ENCODE measurements at regions not wholly inside any gene's neighbourhood (a gene's known extent, or its start where the extent isn't known, plus 50 kb on each side); places are given as distances from the start of the nearest gene placed in this dataset.
"Not testable (repeated sequence)": the region's sequence is repeated elsewhere in the genome, so short reads cannot be mapped to it uniquely, and the experiment has no call there.

DNA sequence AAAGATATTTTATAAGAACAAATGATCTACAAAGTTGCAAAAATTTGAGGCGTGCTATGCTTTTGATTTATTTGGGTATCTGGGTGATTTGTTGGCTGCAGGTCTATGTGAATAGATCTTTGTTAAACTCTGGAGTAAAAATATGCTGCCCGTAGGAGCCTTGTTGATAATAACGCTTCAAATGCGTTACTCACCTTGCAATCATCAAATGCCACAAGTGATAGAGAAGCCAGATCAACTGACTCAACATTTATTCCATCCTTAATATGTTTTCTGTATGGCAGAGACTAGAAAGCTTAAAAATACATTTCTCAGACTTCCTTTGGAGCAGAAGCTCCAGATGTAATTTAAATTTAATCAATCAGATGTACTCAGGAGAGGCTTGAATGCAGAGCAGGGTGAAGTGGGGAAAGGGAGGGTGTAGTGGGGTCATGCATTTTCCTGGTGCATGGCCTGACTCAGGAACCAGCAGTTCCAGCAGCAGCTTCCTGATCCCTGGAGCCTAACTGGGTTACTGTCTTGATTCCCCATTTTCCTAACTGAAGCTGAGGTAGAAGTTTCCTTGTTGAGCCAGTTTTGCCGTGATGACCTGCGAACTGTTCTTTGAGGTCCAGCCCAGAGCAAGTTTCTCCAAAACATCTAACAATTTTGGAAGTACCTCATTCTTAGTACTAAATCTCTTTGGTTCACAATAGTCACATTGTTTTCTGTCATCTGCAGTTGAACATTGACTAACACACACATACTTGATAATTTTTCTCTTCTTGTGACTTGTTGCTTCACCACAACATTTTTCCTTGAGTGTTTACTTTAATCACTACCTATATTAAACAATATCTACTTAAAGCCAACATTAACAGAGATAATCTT, 284.7 kb upstream of the CWC22 start:
- DNase-seq (ENCODE audit: low read depth): peak; percentile 60

GRCh38 chr2:180291060-180291459, 284.0 kb upstream of the CWC22 start:
- DNase-seq (ENCODE audit: low read depth): peak; percentile 57

GRCh38 chr2:180289627-180290026, 282.5 kb upstream of the CWC22 start:
- no peak for DNase-seq (ENCODE audit: low read depth)

DNA sequence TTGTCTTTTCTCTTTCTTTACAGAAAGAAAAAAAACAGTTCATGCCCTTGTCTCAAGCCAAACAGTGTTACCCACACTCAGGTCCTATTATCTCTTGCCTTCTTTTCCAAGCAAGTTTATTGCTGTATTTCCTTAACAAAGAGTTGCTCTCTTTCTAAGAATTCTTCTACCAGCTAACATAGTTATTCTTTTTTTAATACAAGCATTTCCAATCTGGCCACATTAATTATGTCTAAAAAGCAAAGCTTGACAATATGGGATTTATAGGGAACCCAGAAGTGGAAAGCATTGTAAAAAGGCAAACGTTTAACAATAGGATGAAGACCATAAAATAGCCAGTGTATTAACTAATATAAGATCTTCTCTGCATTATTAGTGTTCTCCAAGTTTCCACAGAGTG, 272.5 kb upstream of the CWC22 start:
- no peak for DNase-seq (ENCODE audit: low read depth)

- no peak for DNase-seq (ENCODE audit: low read depth)
These were observed 269.6 kb upstream of the CWC22 start for GRCh38 chr2:180276733-180277132.

DNA sequence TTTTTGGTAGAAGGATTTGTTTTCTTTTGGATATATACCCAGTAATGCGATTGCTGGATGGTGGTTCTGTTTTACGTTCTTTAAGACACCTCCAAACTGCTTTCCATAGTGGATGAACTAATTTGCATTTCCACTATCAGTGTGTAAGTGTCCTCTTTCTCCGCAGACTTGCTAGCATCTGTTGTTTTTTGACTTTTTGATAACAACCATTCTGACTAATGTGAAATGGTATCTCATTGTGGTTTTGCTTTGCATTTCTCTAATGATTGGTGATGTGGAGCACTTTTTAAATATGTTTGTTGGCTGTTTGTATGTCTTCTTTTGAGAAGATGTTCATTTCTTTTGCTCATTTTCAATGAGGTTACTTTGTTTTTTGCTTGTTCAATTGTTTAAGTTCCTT, 260.9 kb upstream of the CWC22 start:
- DNase-seq (ENCODE audit: low read depth): peak; percentile 61

GRCh38 chr2:180261976-180262375, 254.9 kb upstream of the CWC22 start:
- DNase-seq (ENCODE audit: low read depth): no peak

- no peak for DNase-seq (ENCODE audit: low read depth)
These were observed 251.5 kb upstream of the CWC22 start for GRCh38 chr2:180258579-180258978.

DNA sequence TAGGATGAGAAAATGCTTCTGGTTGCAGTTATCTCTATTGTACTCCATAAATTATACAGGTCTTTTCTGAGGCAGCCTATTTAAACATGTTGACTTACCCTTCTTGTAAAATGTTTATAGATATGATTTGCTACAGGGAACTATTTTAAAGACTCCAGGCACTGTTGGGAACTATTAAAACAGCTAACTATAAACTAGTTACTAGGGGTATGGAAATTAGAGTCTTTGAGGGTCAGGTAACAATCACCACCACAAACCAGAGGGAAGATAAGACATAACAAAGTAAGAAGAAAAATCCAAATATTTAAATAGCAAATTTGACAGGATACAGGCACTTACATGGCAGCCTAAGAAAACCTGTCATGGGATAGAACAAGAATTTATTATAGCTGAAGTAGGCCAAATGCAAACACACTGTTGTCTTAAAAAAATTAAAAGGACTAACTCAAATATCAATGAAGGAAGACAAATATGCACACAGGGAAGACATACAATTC, 251.0 kb upstream of the CWC22 start:
- no peak for DNase-seq (ENCODE audit: low read depth)

DNA sequence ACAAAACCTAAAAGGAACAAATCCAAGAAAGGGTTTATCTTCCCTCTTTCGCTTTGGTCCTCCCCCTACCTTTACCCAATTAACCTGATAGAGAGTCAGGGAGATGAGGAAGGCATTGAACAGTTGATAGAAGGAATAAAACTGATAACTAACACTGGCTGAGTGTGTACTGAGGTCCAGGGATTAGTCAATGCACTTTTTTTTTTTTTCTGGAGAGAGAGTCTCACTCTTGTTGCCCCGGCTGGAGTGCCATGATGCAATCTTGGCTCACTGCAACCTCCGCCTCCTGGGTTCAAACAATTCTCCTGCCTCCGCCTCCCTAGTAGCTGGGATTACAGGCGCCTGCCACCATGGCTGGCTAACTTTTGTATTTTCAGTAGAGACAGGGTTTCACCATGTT, 250.2 kb upstream of the CWC22 start:
- no peak for DNase-seq (ENCODE audit: low read depth)

DNA sequence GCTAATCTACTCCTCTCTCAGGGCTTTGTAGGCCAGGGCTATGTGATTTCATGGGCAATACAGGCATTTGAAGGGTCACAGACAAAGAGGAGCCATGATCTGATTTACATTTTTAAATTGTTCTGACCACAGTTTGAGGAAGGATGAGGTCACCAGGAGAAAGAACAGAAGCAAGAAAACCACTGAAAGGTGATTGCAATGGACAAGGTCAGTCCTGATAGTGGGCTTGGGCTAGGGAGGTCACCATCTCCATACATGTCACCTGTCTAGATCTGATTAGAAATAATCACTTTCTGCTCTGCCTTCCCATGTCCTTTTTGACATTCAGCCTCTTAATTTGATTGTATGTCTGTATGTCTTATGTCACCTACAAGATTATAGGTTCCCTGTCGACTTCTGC, 248.9 kb upstream of the CWC22 start:
- DNase-seq (ENCODE audit: low read depth): peak; percentile 11

GRCh38 chr2:180254872-180255271, 247.8 kb upstream of the CWC22 start:
- no peak for DNase-seq (ENCODE audit: low read depth)

GRCh38 chr2:180247658-180248057, 240.6 kb upstream of the CWC22 start:
- DNase-seq (ENCODE audit: low read depth): no peak

- DNase-seq (ENCODE audit: low read depth): no peak
These were observed 239.2 kb upstream of the CWC22 start for GRCh38 chr2:180246268-180246667.

DNA sequence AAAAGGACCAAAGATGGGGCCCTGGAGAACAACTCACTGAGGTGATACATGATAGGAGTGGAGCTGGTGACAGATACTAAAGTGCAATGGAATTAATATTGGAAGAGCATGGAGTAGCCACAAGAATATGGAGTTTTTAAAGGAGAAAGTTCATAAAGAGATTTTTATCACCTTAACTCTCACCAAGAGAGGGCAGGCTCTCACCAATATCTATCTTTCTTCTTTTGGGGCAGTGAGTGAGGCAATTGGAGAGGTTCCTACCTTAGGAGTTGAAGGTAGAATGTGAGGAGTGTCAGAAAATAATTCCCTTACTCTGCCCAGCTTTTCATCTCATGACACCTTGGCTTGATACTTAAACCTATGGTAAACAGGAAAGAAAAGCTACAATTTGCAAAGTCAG, 233.7 kb upstream of the CWC22 start:
- peak; percentile 21 for DNase-seq (ENCODE audit: low read depth)

- no peak for DNase-seq (ENCODE audit: low read depth)
These were observed 231.6 kb upstream of the CWC22 start for GRCh38 chr2:180238729-180239128.

GRCh38 chr2:180236061-180236460, 229.0 kb upstream of the CWC22 start:
- DNase-seq (ENCODE audit: low read depth): not testable (repeated sequence)

GRCh38 chr2:180235506-180235905, 228.4 kb upstream of the CWC22 start:
- DNase-seq (ENCODE audit: low read depth): not testable (repeated sequence)

DNA sequence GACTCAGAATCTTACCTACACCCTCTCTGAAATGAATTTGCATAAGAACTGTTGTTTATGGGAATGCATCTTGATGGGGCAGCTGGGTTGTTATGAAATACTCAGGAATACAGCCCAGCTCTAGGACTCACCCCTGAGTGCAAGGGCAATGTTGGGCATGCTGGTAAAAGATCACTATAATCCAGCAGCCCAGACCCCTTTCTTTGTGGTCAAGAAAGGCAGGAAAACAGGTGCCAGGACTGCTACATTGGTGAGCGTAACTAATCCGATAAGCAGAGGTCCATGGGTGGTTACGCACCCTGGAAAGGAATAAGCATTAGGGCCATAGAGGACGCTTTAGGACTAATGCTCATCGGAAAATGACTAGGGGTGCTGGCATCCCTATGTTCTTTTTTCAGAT, 227.9 kb upstream of the CWC22 start:
- not testable (repeated sequence) for DNase-seq (ENCODE audit: low read depth)

DNA sequence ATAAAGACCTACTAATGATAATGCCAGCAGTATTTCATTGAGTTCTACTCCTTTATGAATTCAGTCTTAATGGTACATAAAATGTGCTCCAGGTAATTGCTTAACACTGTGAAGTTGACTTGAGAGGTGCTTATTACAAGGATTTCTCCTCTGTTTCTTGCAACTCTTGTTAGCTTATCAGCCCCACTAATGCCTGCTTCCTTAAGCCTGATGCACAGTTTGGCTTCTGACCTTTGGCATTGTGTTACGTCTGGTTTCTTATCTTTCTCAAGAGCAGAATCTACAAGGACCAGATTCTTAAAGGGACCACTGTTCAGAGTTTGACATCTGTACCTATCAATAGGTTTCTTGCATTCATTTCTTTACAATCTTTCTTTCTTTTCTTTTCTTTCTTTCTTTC, 223.9 kb upstream of the CWC22 start:
- DNase-seq (ENCODE audit: low read depth): peak; percentile 80

GRCh38 chr2:180227461-180227860, 220.4 kb upstream of the CWC22 start:
- DNase-seq (ENCODE audit: low read depth): peak; percentile 73

GRCh38 chr2:180225118-180225517, 218.0 kb upstream of the CWC22 start:
- DNase-seq (ENCODE audit: low read depth): no peak

GRCh38 chr2:180222644-180223043, 215.5 kb upstream of the CWC22 start:
- DNase-seq (ENCODE audit: low read depth): peak; percentile 99

DNA sequence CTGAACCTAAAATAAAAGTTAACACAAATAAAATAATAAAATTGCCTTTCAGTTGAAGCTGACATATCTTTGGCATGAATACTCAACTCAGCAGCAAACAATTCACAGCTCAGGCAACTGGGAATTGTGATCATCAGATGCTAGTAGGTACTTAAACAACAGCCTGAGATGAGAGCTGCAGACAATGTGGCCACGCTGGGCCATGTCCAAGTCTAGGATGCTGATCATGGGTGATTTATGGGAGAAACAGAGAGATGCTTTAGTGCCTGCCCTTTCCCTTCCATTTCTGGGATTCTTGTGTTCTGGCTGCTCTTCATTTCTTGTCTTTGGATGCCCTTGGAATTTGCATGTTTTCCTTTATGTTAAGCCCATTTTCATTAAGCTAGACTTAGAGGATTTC, 212.4 kb upstream of the CWC22 start:
- DNase-seq (ENCODE audit: low read depth): peak; percentile 64
